COLO829 (cell line): ENCODE measurements at regions not wholly inside any gene's neighbourhood (a gene's known extent, or its start where the extent isn't known, plus 50 kb on each side); places are given as distances from the start of the nearest gene placed in this dataset.

Source experiments
- DNase-seq: peaks from one replicate; pipeline ENCODE4 v3.0.0; 2012; ENCODE audit warnings: low spot score

DNA sequence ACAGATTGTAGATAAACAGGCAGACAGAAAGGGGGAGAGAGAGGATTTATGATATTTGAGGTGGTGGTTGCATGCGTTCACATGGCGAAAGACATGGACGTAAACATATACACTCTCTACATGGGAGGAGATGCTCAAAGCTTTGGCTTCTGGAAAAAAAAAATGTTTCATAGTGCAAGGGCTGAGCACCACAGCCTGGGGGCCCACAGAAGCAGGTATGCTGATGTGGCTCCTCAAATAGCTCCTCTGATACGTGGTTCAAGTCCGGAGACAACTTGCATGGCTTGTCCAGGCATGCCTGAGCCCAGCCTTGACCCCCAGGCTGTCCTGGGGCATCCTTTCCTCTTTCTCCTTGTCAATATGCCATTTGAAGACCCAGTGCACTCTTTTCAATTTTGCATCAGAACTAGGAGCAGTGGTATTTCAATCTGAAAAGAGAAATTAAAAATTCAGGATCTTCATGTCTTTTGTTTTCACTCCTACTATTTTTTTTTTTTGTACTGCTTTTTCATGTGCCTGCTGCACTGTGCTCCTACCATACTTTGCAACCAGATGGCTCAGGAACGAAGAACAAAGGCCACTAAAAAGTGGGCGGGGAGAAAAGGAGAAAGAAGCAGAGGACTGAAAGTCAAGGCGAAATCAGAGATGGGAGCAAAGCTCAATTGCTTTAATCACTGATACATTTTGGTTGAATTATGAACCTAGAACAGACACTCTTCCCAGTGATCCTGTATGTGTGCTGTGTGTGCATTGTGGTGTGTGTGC, 495.7 kb upstream of the TCF4 start:
- no peak for DNase-seq

DNA sequence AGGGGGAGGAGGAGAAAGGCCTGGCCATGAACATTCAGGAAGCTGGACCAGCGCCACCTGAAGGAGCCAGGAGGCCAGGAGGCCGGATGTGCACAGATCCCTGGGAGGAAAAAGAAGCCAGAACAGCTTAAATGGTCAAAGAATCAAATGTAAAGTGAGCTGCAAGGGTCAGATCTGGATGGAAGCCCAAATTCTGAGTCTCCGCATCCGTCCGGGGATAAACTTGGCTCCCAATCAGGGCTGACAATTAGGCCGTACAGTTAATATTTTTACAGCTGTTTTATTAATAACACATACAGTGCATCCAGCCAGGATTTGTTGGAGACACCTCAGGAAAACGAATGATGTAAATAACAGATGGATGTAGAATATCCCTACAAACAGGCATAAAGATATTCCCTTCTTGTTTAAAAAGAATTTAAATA, 495.1 kb upstream of the TCF4 start:
- no peak for DNase-seq

- no peak for DNase-seq
These were observed 488.7 kb upstream of the TCF4 start for GRCh38 chr18:56076723-56077122.

DNA sequence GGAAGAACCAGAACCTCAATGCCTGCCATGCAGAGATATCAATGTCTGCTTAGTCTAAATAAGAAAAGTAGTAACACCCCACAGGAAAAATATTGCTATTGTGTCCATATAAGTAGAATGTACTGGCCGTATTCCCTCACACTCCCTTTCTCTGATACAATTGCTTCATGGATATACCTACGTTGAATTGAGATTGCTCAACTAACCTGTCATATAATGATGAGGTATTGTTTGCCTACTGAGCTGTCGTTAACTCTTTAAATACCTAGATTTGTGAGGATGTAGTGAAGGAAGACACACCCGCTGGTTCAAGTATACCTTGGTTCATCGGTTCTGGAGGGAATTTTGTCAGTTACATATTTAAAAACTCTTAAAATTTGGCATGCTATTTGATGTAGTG, 480.7 kb upstream of the TCF4 start:
- no peak for DNase-seq

GRCh38 chr18:56067969-56068671, 480.1 kb upstream of the TCF4 start:
- no peak for DNase-seq

DNA sequence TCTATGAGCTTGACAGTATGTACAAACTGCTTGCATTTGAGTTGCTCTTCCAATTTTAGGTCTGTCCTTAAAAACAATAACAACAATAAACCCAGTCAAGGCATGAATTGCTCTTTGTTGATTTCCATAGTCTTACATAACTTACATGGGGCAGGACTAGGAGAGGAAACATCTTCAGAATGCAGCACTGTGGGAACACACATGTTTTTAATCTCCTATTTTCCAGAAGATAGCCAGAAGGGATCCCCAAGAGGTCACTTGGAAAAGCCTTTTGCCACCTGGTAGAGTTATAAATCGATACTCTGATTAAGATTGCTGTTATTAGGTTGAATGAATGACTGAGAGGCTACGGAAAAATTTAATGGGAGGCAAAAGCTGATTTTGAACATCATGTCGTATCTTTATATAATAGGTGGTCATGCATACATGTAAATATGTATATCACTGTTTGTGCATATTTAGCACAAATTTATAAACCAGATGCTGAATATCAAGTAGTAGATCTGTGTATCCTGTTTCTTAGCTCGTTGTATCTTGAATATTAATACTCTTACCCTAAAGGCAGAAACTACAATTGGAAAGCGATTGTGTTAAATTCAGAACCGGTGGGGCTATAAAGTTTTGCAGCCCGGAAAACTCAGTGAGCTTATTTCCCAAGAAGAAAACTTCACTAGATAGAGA, 479.4 kb upstream of the TCF4 start:
- DNase-seq = no peak

GRCh38 chr18:56066524-56067213, 478.7 kb upstream of the TCF4 start:
- DNase-seq = no peak

- DNase-seq = no peak
These were observed 477.1 kb upstream of the TCF4 start for GRCh38 chr18:56065086-56065485.

DNA sequence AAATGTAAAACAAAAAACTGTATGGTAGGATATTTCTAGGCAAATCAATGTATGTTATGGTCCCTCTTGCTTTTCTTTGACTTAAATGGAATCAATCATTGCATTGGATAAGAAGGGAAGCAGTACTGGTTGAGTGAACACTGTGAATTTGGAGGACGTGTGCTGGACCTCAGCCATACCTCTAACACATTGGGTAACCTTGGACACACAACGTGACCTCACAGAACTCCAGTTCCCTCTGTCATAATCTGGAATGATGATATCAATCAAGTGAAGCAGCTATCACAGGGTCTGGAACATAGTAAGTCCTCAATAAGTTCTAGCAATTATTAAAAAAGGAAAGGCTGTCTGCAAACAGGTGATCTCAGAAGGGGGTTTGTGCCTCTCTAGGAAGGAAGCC, 474.9 kb upstream of the TCF4 start:
- DNase-seq = no peak

DNA sequence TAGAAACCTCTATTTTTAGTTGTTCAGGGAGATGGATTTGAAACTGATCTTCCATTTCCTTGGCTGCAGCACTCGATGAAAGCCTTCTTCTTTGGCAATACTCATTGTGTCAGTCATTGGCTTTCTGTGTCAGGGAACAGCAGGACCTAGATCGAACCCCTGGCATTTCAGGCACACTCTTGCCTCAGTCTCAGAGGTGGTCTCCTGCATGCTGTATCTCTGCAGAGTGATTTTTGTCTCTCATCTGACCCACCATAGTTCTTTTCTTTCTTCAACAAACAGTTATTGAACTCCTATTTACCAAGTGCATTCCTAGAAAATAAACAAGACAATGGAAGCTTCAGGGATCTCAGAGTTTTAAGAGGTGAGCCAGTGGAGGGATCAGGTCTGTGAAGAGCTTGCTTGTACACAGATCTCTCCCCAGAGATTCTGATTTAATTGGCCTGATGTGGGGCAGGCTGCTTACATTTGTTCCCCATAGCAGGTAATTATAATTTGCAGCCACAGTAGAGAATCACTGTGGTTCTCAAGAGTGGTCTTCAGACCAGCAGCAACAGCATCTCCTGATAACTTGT, 473.1 kb upstream of the TCF4 start:
- no peak for DNase-seq

DNA sequence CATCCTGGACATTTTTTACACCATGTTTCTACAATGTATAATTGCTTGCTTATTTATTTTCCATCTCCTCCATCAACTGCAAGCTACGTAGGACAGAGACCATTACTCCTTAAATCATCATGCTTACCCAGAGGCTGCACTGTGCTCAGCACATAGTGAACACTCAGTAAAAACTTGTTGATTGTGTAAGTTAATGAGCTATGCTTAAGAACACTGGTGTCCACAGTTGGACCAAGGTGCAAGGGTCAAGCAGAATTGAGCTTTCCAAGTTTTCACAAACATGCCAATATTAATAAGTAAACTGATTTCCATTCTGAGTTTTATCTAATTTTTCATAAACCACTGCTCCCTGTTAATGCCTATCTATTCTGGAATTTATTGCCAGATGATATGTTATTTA, 464.2 kb upstream of the TCF4 start:
- no peak for DNase-seq

- DNase-seq = no peak
These were observed 456.2 kb upstream of the TCF4 start for GRCh38 chr18:56044239-56044638.

DNA sequence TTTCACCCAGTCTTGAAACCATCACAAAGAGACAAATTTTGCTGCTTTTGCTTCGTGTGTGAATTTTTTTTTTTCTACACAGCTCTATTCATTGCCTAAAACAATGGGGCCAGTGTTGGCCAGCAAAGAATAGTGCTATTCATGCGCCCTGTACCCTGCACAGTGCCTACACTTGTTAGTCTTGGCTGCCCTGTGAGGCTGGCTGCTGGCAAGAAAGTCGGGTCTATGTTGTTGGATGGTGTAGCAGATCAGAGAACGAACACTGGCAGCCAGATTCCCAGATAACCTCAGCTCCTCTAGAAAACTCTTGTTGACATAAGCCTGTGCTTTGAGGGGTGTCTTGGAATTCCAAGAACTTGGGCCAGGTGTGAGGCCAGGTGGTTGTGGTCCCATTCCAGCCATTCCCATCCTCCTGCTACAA, 455.7 kb upstream of the TCF4 start:
- peak; percentile 64 for DNase-seq

GRCh38 chr18:56042915-56043536, 455.0 kb upstream of the TCF4 start:
- DNase-seq = no peak

DNA sequence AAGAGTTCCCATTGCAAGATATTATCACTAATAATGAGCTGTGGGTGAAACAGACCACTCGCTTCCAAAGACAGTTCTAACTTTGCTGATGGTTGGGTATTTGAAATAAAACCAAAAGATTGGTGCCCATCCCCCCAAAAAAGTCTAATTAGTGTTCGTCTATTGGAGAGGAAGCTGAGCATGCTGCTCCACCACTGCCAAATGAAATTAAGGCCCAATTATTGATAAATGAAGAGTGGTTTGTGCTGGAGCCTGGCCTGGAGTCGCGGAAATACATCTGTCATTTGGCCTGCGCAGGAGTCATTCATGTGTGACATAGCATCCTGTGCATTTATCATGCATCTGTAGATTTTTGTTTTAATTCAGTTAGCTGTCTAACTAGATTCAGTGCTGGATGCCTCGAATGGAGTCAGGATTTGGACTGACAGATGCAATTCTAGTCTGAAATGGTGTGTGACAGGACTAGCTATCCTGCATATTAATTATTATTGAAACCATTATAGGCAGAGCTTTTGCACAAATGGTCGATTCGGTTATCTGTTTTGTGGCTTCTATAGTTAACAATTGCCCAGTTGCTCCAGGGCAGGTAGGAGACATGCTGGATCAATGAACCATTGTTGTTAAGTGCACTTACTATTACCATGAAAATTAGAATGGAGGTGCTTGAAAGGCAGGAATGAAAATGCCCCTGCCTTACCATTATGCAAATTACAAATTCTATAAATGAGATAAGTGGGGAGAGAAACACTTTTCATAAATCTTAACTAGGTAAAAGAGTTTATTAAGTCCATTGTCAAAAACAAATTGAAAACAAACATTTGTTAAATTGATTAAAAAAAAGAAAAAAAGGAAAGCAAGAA, 450.4 kb upstream of the TCF4 start:
- no peak for DNase-seq

DNA sequence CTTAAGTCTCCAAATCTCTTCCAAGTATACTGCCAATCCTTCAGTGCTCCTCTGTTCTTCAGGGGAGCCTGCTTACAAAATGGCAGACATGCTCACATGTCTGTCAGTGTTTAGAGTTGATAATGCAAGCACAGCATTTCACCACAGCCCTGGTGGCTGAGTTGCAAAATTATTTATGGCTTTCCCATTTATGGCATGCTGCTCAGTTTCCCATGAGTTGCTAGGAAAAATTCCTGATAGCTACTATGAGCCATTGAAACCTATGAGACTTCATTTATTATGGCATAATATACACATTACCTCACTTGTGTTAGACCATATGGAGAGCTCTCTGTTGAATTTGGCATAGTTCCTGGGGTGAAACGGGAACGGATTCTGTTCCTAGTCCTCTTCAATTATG, 448.7 kb upstream of the TCF4 start:
- no peak for DNase-seq

DNA sequence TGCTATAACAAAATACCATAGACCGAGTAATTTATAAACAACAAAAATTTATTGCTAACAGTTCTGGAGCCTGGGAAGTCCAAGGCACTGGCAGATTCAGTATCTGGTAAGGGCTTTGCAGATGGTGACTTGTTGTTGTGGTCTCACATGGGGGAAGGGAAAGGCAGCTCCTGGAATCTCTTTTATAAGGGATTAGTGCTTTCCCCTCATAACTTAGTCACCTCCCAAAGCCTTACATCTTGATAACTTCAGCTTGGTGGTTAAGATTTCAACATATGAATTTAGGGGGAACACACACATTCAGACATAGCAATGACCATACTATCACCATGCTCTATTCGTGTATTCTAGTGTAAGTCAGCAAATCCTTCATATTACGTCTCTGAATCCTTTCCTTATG, 447.6 kb upstream of the TCF4 start:
- DNase-seq = no peak

DNA sequence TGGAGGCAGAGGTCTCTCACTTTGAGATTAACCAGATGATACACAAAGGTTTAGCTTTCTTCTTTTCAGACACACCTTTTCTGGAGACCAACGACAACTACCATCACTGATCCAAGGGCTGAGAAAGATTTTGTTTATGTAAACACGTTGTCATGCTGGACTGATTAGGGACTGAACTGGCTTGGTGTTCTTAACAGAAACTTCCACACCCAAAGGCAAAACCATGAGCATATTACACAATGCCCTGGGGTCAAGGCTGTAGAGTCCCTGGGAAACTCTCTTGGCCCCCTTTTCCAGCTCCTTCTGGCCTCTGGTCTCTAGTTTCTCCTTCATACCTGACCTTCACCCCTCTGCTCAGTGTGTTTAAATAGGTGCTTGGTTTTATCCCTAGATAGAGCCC, 447.0 kb upstream of the TCF4 start:
- no peak for DNase-seq

GRCh38 chr18:56030060-56030459, 442.1 kb upstream of the TCF4 start:
- no peak for DNase-seq

DNA sequence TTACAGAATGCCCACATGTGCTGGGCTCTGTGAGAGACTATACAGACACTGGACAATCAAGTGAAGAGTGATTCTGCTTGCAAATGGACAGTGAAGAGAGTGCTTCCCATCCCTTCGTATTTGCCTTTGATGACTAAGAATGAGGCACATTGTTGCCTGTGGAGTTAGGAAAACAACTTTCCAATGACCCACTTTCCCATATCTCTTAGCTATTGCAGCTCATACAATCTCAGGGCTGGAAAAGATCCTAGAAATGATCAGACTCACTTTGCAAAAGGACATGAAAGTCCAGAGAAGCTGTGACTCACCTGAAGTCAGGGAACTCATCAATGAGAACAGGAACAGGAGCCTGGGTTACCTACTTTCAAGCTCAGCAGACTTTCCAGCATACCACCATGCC, 440.5 kb upstream of the TCF4 start:
- no peak for DNase-seq

DNA sequence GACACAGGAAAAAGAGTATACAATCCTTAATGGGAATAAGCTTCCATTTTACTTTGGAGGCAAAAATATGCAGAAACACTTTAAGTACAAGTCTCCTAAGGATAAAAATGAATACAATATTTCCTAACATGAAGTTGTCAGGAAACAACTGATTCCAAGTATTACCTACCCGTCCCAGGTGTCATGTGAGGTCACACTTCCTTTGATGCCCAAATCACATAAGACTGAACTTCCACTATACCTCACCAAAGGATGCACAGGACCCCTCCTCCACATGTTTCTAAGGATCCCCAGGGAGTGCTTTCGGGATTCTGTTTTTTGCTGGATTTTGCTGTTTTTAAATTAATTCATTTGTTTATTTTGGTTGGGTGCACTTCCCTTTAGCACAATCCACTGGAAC, 438.5 kb upstream of the TCF4 start:
- no peak for DNase-seq
